IPS-18a (cell line): ENCODE measurements at regions not wholly inside any gene's neighbourhood (a gene's known extent, or its start where the extent isn't known, plus 50 kb on each side); places are given as distances from the start of the nearest gene placed in this dataset.
A peak's percentile ranks its signal among the peaks of the same experiment; 100 is the strongest.

Source experiments
- H3K27ac ChIP-seq: one replicate; pipeline ENCODE4 v1.5.1; 2013; ENCODE audit warnings: low read length
- H3K27me3 ChIP-seq: one replicate; pipeline ENCODE4 v1.6.1; 2013; ENCODE audit warnings: mild to moderate bottlenecking, low read length; ENCODE audit not compliant: control insufficient read depth, insufficient read depth
- H3K36me3 ChIP-seq: one replicate; pipeline ENCODE4 v1.6.1; 2013; ENCODE audit warnings: low read depth, low read length; ENCODE audit not compliant: control insufficient read depth
- H3K4me1 ChIP-seq: one replicate; pipeline ENCODE4 v1.6.1; 2013; ENCODE audit warnings: low read depth, low read length; ENCODE audit not compliant: control insufficient read depth
- H3K4me3 ChIP-seq: one replicate; pipeline ENCODE4 v1.5.1; 2013; ENCODE audit warnings: low read length
- H3K9ac ChIP-seq: one replicate; pipeline ENCODE4 v1.6.1; 2013; ENCODE audit warnings: mild to moderate bottlenecking, low read length, moderate library complexity
- H3K9me3 ChIP-seq: one replicate; pipeline ENCODE4 v1.6.1; 2013; ENCODE audit warnings: low read depth, low read length; ENCODE audit not compliant: control insufficient read depth

DNA sequence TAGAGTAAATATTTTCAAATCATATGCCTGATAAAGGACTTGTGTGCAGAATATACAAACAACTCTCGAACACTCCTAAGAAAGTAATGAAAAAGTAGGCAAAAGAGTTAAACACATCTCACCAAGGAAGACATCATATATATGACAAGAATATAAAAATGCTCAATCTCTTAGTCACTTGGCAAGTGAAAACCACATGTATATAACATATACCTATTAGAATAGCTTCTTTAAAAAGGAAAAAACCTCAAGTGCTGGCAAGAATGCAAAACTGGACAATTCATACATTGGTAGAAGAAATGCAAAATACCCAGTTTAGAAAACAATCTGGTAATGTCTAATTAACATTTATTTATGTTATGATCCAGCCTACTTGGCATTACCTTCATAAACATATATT, 146.6 kb upstream of the DGKB start:
- Histone ChIP-seq H3K27me3 (no peaks in the 10 kb centered on the region), H3K9ac (no peak overlapping the region), H3K9me3 (no peaks in the 10 kb centered on the region), H3K36me3 (no peaks in the 10 kb centered on the region), H3K27ac (no peak overlapping the region), H3K4me1 (no peaks in the 10 kb centered on the region), H3K4me3 (no peak overlapping the region)

GRCh38 chr7:15046861-15047260, 144.3 kb upstream of the DGKB start:
- no peak overlapping the region for H3K9ac ChIP-seq
- no peaks in the 10 kb centered on the region for H3K27me3 ChIP-seq
- no peaks in the 10 kb centered on the region for H3K4me1 ChIP-seq
- H3K36me3 ChIP-seq = no peaks in the 10 kb centered on the region
- H3K27ac ChIP-seq = no peak overlapping the region
- no peaks in the 10 kb centered on the region for H3K9me3 ChIP-seq
- H3K4me3 ChIP-seq = no peak overlapping the region

- H3K36me3 ChIP-seq = no peaks in the 10 kb centered on the region
- no peaks in the 10 kb centered on the region for H3K27me3 ChIP-seq
- no peak overlapping the region for H3K9ac ChIP-seq
- no peaks in the 10 kb centered on the region for H3K4me1 ChIP-seq
- no peak overlapping the region for H3K4me3 ChIP-seq
- H3K27ac ChIP-seq = no peak overlapping the region
- no peaks in the 10 kb centered on the region for H3K9me3 ChIP-seq
Observed at GRCh38 chr7:15043931-15044330, 141.4 kb upstream of the DGKB start.

- H3K9ac ChIP-seq = no peak overlapping the region
- no peaks in the 10 kb centered on the region for H3K36me3 ChIP-seq
- no peak overlapping the region for H3K27ac ChIP-seq
- no peaks in the 10 kb centered on the region for H3K9me3 ChIP-seq
- H3K4me3 ChIP-seq = no peak overlapping the region
- no peaks in the 10 kb centered on the region for H3K4me1 ChIP-seq
- H3K27me3 ChIP-seq = no peaks in the 10 kb centered on the region
Observed at GRCh38 chr7:15042285-15043065, 139.9 kb upstream of the DGKB start.

DNA sequence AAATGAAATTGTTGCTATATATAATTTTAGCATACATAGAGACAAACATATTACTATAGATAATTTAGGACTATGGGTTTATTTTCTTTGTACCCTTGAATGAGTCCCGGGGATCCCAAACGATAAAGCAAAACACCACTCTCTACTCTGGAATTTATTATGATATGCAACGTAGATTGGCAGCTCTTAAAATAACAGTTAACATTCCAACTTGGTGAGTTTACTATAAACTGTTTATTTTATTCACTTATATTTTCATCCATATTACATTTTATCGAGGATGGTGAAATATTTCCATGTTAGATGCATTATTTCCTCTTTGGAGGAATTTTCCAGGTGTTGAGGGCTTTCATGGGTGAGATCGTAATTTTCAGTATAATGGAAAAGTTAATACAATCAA, 138.7 kb upstream of the DGKB start:
- Histone ChIP-seq H3K27ac (no peak overlapping the region), H3K9me3 (no peaks in the 10 kb centered on the region), H3K36me3 (no peaks in the 10 kb centered on the region), H3K4me3 (no peak overlapping the region), H3K27me3 (no peaks in the 10 kb centered on the region), H3K4me1 (peaks cover 6% of the 10 kb centered on the region), H3K9ac (no peak overlapping the region)

DNA sequence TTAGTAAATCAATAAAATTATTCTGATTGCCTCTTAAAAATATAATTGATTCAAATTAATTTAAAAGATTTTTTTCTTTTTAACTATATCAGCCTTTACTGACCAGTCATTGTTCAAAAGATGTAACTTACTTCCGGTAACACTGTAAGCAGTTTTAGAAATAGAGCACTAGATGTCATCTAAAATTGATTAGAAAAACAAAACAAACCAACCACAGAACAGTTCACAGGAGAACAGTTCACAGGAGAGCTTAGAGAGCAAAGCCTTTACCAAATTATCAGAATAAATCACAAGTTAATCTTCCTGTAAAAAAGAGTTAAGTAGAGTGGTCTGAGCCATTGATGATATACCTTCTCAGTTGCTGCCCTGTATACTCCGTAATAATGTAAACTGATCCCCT, 133.3 kb upstream of the DGKB start:
- Histone ChIP-seq H3K4me3 (no peak overlapping the region), H3K9me3 (no peaks in the 10 kb centered on the region), H3K27me3 (no peaks in the 10 kb centered on the region), H3K9ac (no peak overlapping the region), H3K27ac (no peak overlapping the region), H3K36me3 (no peaks in the 10 kb centered on the region), H3K4me1 (peaks cover 6% of the 10 kb centered on the region)

DNA sequence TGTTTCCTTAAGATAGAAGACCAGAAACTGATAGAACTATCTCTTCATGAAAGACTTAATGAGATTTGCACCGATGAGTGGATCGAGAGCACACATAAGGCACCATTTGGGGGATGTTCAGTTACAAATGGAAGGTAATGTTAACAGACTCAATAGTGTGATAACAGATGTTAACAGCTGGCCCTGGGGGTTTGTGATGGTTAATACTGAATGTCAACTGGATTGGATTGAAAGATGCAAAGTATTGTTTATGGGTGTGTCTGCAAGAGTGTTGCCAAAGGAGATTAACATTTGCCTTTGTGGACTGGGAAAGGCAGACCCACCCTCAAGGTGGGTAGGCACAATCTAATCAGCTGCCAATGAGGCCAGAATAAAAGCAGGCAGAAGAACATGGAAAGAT, 130.5 kb upstream of the DGKB start:
- H3K36me3 ChIP-seq = no peaks in the 10 kb centered on the region
- H3K27ac ChIP-seq = no peak overlapping the region
- H3K4me1 ChIP-seq = peaks cover 6% of the 10 kb centered on the region
- no peaks in the 10 kb centered on the region for H3K27me3 ChIP-seq
- H3K4me3 ChIP-seq = no peak overlapping the region
- H3K9ac ChIP-seq = no peak overlapping the region
- no peaks in the 10 kb centered on the region for H3K9me3 ChIP-seq

GRCh38 chr7:15018981-15019380, 116.4 kb upstream of the DGKB start:
- no peak overlapping the region for H3K9ac ChIP-seq
- H3K4me3 ChIP-seq = no peak overlapping the region
- H3K4me1 ChIP-seq = peaks cover 17% of the 10 kb centered on the region
- H3K9me3 ChIP-seq = no peaks in the 10 kb centered on the region
- H3K27ac ChIP-seq = no peak overlapping the region
- H3K27me3 ChIP-seq = no peaks in the 10 kb centered on the region
- H3K36me3 ChIP-seq = no peaks in the 10 kb centered on the region

DNA sequence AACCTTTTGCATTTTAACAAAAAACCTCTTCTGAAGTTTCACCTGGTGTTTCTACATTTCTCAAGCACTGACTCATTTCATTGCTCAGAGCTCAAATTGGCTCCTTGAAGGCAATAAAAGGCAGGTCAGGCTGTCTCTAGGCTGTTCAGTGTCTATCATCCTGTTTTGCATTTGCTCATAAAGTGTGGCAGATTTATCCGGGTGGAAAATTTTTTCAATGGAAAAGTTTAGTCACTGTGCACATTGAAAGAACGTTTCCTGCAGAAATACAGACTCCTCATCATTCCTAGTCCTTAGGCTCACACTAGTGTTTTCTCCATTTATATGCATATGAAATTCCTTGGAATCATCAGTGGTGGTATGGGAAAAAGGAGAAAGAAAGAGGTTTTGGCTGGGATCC, 114.2 kb upstream of the DGKB start:
- Histone ChIP-seq H3K36me3 (no peaks in the 10 kb centered on the region), H3K4me3 (no peak overlapping the region), H3K4me1 (peaks cover 17% of the 10 kb centered on the region), H3K9ac (no peak overlapping the region), H3K27me3 (no peaks in the 10 kb centered on the region), H3K9me3 (no peaks in the 10 kb centered on the region), H3K27ac (no peak overlapping the region)

GRCh38 chr7:15016315-15016667, 113.7 kb upstream of the DGKB start:
- H3K9me3 ChIP-seq = no peaks in the 10 kb centered on the region

GRCh38 chr7:15015545-15016314, 113.2 kb upstream of the DGKB start:
- Histone ChIP-seq H3K9ac (peak overlapping the region; percentile 70), H3K4me3 (peak overlapping the region; percentile 71), H3K9me3 (no peaks in the 10 kb centered on the region), H3K36me3 (no peaks in the 10 kb centered on the region), H3K4me1 (peaks cover 21% of the 10 kb centered on the region), H3K27me3 (no peaks in the 10 kb centered on the region), H3K27ac (peak overlapping the region; percentile 94)

More at GRCh38 chr7:15016315-15016667, 113.7 kb upstream of the DGKB start:
- no peaks in the 10 kb centered on the region for H3K36me3 ChIP-seq
- no peak overlapping the region for H3K9ac ChIP-seq
- peak overlapping the region; percentile 71 for H3K4me3 ChIP-seq
- peaks cover 17% of the 10 kb centered on the region for H3K4me1 ChIP-seq
- no peaks in the 10 kb centered on the region for H3K27me3 ChIP-seq
- no peak overlapping the region for H3K27ac ChIP-seq

DNA sequence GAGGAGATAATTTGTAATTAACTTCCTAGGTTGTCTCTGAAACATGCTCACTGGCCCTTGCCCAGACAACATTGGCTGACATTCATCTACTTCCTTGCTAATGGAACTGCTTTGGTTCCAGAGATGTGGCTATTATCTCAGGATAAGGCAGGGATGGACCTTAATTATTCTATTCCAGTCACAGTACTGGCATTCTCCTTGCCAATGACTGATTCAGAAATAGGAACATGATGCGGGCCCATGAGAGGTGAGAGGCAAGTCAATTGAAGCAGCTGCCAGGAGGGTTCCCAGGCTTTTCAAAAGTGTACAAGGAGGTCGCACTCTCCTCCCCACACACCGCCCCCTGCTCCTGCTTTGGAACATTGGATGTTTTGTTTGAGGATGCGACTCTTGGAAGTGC, 109.6 kb upstream of the DGKB start:
- H3K27ac ChIP-seq = no peak overlapping the region
- peaks cover 21% of the 10 kb centered on the region for H3K4me1 ChIP-seq
- H3K9ac ChIP-seq = no peak overlapping the region
- no peaks in the 10 kb centered on the region for H3K27me3 ChIP-seq
- no peaks in the 10 kb centered on the region for H3K36me3 ChIP-seq
- no peaks in the 10 kb centered on the region for H3K9me3 ChIP-seq
- H3K4me3 ChIP-seq = no peak overlapping the region
